GM21367 (cell line): ENCODE measurements at regions not wholly inside any gene's neighbourhood (a gene's known extent, or its start where the extent isn't known, plus 50 kb on each side); places are given as distances from the start of the nearest gene placed in this dataset.

Experiments used
- ATAC-seq: cut with Tn5 transposase; IDR thresholded peaks from one replicate; pipeline ENCODE4 v1.9.1; 2021; ENCODE audit not compliant: unreplicated experiment

DNA sequence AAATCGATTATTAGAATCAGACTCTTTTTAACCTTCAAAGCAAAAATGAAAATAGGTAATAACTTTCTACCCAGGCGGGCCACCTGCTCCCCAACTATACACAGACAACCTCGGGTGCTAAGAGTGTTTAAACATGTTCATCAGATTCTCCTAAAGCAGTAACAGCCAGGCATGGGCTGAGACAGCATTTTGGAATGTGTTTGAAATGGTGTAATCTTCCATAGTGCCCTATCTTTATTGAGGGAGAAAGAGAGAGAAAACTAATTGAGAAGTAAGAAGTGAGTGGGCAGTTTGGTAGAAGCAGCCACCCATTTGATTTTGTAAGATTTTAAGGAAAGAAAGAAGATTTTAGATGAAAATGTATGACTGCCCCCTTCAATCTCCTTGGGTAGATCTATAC, 196.1 kb upstream of the CTAGE1 start:
- no peak for ATAC-seq

DNA sequence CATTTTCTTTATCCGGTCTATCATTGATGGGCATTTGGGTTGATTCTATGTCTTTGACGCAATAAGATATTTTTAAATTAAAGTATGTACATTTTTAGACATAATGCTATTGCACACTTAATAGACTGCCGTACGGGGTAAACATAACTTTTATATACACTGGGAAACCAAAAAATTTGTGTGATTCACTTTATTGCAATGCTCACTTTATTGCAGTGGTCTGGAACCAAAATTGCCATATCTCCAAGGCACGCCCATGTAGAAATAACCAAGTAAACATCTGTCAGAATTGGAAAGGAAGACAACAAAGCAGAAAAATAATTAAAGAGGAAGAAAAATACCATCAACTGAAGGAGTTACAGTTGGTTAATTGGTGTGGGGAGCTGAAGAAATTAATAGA, 205.8 kb upstream of the CTAGE1 start:
- ATAC-seq, result no peak

DNA sequence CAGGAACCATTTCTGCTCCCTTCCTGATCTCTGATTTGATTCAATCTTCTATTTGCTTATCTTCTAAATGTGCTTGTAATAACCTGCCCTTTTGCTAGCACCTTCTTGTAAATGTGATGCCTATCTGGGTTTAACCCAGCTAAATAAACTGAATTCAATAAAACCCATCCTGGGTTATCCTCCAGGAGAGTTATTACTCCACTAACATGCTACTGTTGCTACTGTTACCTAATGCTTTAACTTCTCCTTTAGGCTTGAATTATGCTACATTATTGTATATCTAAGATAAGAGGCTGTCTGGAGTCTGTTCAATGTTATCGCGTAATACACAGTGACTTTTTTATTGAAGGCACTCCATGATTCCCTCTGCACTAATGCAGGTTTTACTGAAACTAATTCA, 206.5 kb upstream of the CTAGE1 start:
- no peak for ATAC-seq

DNA sequence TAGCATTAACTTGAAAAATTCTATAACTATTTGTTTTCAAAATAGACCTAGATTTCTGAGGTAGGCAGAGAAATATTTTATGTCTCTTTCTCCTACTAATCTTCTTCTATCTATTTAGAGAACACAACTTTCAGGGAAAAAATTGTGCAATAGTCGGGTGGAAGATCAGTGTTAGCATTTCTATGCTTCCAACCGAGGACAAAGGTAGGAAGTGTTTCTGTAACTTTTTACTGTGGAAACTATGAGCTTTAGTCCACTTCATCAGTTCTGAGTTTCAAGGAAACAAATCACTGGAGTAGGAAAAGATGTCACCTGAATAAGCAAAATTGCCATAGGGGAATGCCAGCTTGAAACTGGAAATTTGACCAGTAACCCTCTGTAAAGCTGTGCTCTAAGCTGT, 207.7 kb upstream of the CTAGE1 start:
- no peak for ATAC-seq

DNA sequence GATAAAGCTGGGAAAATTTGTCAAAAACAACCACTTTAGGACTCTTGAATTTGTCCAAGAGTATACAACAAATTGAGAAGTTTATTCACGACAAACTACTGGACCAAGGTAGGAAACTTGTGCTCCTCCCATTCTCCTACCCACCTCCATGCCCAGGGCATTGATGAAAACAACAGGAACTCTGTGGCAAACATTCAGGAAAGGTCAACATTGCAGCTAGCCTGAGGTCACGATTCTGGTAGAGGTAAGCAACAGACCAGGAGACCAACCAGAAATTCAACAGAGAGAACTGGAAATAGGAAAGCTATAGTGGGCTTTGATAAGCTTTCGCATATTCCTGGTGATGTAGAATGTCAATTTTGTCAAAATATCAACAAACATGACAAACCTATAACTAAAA, 209.1 kb upstream of the CTAGE1 start:
- no peak for ATAC-seq

DNA sequence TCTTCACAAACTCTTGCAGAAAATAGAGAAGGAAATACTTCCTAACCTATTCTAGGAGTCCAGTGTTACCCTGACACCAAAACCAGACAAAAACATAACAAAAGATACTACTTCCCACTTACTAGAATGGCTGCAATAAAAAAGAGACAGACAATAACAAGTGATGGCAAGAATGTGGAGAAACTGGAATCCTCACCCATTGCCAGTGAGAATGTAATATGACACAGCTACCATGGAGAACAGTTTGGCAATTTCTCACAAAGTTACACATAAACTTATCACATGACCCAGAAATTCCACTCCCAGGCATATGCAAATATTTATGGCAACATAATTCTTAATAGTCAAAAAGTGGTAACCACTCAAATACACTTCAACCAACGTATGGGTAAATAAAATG, 209.8 kb upstream of the CTAGE1 start:
- ATAC-seq, result no peak

DNA sequence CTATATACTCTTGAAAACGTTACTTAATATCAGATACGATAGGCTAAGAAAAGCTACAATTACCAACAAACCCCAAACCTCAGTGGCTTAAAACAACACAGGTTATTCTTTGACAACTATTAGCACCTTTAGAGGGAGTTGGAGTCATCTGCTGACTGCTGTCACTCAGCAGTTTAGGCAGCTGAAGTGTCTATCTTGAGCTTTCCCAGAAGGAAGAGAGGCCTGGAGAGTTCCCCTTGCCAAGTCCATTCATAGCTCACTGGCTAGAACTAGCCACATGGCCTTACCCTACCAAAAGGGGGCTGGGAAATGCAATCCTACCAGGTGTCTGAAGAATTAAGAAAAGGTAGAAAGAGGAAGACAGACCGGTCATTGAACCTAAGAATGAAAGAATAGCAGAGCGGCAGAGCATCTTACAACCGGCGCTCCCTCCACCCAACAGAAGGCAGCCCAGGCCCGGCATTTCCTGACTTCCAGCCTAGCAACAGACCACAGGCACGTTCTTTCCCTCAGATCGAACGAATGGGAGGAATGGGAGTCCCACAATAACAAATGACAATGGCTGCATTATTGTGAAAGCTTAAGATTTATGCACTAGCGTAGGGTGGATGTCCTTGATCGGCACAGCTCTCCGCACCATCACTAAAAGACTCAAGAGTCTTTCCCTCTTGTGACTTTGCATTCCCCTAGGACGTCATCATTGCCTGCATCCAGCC, 211.2 kb upstream of the CTAGE1 start:
- ATAC-seq, result no peak

DNA sequence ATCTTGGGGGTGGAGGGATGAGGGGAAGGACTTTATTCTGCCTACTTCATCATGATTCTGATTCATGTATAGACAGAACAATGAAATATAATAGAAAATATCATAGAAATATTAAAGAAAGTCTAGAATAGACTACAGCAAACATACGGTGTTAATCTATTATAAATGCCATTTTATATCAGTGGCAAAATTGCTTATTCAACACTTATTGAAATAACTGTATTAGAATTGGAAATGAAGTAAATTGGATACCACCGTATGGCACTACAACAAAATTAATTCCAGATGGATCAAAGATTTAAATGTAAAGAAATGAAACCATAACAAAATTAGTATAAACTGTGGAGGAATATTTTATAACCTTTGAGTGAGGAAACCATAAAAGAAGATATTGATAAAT, 213.3 kb upstream of the CTAGE1 start:
- no peak for ATAC-seq

DNA sequence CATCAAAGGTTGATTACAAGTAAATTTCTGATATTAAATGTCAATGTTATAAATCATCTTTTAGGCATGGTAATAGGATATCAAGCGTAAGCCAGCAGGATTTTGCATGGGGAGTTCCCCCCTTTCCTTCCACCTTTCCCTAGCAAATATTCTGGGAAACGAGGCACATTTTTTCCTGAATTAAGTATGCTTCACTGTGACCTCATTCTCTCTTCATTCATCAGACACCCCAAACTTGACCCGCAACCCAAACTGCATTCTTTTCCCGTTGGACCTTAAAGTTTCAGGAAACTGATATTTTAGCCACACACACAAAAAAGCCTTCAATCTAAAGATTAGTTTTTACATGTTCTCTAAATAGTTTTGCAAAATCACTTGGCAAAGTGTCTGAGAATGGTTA, 214.5 kb upstream of the CTAGE1 start:
- no peak for ATAC-seq

DNA sequence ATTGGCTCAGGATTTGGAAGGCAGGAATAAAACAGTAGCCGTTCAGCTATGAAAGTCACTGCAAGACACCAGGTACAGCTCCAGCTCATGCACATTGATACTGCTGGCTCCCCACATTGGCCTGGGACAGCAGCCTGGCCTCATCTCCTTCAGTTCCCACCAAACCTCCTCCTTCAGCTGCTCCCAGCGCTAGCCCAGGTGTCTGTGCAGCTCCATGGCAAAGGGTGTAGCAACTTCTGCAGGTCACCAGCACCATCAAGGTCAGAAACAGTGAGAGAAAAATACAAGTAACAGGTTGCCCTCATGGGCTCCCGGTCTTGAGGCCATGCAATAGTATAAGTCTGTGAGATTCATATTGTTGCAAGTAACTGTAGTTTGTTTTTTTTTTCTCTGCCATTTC, 216.7 kb upstream of the CTAGE1 start:
- no peak for ATAC-seq

DNA sequence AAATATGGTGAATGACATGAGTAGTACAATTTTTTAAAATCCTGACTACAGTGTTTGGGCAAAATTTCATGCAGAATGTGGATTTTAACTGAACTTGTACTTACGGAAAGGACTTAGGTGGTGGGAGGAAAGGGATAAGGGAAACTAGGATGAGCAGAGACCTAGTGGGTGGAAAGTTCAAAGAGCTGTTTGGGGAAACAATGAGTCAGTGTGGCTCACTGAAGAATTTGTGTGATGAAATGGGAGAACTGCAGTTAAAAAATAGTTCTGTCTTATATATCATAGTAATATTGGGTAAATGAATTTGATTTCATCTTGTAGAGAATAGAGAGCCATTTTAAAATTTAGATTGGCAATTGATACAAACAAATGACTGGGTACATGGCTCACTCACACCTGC, 220.1 kb upstream of the CTAGE1 start:
- ATAC-seq, result no peak

DNA sequence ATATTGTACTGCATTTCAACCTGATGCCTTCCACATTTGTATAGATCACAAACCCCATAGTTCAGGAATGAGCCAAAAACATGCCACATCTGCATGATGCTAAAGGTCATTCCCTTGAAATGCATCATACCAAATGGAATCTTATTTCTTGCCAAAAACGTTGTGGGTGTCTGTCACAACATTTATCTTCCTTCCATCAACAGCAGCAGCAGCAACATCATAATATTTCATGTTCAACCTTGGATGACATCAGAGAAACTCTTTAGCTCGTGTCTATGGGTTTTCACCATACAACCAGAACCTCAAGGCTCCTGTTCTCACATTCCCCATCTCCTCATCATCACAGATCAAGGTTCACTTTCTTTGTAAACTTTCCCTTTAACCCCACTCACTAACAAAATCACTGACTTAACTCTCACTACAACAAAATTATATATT, 221.3 kb upstream of the CTAGE1 start:
- ATAC-seq, result no peak

DNA sequence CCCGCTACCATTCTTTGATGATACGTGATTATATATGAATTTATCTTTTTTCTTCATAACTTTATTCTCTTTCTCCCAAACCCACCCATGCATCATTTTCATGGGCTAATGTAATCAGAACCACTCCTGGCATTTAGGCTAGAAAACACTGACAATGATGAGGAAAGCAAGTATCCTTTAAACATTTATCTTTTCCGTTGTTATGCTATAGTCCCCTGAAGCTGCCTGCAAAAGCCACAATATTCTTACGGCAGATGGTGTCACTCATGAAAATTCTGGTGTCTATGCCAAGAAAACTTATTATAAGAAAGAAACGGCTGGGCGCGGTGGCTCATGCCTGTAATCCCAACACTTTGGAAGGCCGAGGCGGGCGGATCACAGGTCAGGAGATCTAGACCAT, 221.8 kb upstream of the CTAGE1 start:
- ATAC-seq, result no peak

DNA sequence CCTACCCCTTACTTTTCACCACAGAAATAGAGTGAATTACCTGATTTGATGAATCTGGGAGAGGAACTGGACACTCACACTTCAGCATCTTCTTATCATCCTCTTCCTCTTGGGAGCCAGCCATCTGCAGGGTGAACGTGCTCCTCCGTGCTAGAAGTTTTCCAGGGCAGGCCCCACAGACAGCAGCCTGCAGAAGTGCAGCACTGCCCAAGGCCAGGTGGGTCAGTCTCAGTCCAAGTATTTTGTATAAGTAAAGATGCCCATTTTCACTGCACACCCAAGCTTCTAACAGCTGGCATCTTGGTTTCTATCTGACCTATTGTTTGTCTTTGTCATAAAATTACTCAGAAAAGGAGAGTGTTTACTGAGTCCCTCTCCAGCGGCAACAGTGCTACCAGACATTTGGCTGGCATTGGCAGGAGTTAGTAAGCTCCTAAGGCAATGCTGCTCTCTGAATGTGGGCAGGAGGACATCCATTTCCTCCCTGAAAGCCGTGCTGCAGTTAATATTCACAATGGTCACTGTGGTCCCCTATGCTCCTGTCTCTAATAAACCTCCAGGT, 222.6 kb upstream of the CTAGE1 start:
- ATAC-seq, result no peak

DNA sequence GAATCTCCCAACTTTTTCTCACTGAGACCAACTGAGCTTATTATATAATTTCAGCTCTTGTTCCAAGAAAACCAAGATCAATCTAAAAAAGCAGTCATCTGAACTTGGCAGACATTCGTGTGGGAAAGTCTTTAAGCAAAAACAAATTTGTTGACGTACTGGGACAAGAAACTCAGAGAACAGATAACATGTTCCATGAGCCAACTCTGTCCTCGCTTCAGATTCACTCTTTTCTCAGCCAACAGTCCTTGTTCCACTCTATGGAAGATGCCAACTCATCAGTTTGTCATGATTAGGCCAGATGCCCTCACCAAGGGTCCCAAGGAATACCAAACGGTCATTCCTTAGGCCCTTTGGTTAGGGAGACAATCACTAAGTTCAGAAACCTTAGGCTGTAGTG, 224.2 kb upstream of the CTAGE1 start:
- ATAC-seq, result no peak

DNA sequence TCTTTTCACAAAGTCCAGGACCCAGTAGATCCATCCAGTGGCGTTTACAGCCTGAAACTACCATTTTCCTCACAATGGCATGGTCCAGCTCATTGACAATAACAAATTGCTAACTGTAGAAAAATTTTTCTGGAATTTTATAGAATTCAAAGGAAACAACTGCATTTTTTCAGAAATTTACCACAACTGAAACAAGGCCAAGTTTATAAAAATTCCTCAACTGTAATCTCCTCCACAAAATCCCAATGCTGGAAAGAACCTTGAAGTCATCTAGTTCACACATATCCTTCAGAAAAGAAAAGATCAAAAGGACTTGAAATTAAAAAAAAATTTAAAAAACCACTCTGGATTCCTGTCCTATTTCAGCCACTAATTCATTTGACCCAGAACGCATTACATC, 226.0 kb upstream of the CTAGE1 start:
- no peak for ATAC-seq

DNA sequence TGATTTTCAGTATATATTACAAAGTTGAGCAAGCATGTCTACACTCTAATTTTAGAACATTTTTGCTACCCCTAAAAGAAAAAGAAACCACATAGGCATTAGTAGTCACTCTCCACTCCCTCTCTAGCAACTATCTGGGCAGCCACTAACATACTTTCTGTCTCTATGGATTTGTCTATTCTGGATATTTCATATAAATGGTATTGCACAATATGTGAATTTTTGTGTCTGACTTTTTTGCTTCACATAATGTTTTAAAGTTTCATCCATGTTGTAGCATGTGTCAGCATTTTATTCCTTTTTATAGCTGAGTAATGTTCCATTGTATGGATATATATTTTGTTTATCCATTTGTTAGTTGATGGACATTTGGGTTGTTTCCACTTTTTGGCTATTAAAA, 232.5 kb upstream of the CTAGE1 start:
- ATAC-seq, result no peak

DNA sequence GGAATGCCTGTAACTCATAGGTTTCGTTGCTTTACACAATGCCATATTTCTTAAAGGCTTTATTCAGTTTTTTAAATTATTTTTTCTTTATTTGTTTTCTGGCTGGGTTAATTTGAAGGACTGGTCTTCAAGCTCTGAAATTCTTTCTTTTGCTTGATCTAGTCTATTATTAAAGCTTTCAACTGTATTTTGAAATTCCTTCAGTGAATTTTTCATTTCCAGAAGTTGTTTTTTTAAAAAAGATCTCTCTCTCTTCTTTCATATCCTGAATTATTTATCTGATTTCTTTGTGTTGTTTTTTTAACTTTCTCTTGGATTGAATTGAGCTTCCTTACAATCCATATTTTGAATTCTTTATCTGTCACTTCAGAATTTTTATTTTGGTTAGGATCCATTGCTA, 239.9 kb upstream of the CTAGE1 start:
- ATAC-seq, result no peak

DNA sequence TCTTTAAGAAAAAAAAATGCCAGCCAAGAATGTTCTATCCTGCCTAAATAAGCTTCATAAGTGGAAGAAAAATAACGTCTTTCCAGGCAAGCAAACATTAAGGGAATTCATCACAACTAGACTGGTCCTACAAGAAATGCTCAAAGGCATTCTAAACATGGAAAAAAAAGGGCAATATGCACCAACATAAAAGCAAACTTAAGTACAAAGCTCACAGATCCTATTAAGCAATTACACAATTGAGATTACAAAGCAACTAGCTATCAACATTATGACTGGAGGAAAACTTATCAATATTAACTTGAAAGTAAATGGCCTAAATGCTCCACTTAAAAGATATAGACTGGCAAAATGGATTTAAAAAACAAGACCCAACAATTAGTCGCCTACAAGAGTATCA, 240.6 kb upstream of the CTAGE1 start:
- ATAC-seq, result no peak

DNA sequence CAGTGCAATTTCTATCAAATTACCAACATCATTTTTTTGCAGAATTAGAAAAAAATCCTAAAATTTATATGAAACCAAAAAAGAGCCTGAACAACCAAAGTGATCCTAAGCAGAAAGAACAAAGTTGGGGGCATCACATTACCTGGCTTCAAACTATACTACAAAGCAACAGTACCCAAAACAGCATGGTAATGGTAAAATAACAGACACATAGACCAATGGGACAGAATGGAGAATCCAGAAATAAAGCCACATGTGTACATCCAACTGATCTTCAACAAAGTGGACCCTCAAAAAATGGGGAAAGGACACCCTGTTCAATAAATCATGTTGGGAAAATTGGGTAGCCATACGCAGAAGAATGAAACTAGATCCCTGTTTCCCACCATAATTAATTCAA, 245.7 kb upstream of the CTAGE1 start:
- no peak for ATAC-seq

DNA sequence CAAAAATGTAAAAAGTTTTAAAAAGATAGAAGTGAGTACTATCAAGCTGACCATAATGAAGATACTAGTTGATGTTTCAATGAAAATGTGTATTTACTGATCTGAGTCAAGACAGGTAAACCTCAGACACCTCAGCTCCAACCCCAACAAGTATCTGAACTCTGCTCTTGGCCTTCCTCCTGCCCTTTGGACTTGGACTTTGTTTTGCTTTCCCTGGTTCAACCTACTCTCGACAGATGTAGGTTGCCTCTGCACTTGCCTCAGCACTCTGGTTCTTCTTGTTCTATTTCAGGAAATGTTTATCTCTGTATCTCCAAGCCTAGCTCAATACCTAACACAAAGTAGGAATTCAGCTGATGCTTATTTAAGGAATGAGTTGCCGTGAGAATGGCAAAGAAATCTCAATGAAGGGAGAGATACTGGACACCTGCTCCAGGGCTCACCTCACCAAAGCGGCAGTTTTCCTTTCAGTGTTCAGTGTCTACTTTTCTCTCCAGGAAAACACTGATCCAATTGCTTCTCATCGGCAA, 248.8 kb upstream of the CTAGE1 start:
- no peak for ATAC-seq

DNA sequence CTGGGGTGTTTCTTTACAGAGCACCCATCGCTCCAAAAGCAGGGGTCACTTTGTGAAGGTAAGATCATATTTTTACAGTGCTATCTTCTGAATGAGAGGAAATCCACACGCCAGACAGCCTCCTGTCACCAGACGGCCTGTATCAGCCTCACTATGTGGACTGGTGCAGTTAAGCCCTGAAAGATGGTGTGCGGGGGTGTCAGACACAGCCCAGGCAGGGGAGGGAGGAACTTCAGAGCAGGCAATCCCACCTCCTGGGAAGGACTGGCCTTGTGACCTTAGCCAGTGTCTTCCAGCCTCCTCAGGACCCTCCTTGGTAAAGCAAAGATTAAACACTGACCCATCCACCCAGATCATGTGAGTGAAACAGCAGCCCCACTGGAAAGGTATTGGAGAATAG, 249.4 kb upstream of the CTAGE1 start:
- no peak for ATAC-seq
